Thyroid gland (tissue), 4 donors: ENCODE measurements at regions not wholly inside any gene's neighbourhood (a gene's known extent, or its start where the extent isn't known, plus 50 kb on each side); places are given as distances from the start of the nearest gene placed in this dataset.

ENCODE experiments used
- DNase-seq, 2 donors: peaks; one replicate each; pipeline ENCODE4 v3.0.0-alpha.2; 2019
- H3K27ac ChIP-seq, 3 donors: fragments of 200-600 bp; sonication (generic); 1 replicate in 2 of 3; 2 replicates in 1 of 3; pipeline ENCODE4 v1.5.1; 2016 to 2019; ENCODE audit warnings: mild to moderate bottlenecking in 1 of 3, moderate library complexity in 1 of 3
- H3K27me3 ChIP-seq: fragments of 200-600 bp; sonication (generic); one replicate; pipeline ENCODE4 v1.5.1; 2019
- H3K36me3 ChIP-seq, 2 donors: fragments of 200-600 bp; sonication (generic); one replicate each; pipeline ENCODE4 v1.5.1; 2016 to 2019
- H3K4me1 ChIP-seq, 2 donors: fragments of 200-600 bp; sonication (generic); one replicate each; pipeline ENCODE4 v1.5.1; 2017 to 2019
- H3K4me3 ChIP-seq, 3 donors: fragments of 200-600 bp; sonication (generic); replicated peaks in 1 of 3; 1 replicate in 2 of 3; 2 replicates in 1 of 3; pipeline ENCODE4 v1.5.1; 2016; ENCODE audit warnings: mild to moderate bottlenecking in 1 of 3
- H3K9me3 ChIP-seq: fragments of 200-600 bp; sonication (generic); one replicate; pipeline ENCODE4 v1.5.1; 2017
- CTCF ChIP-seq, 6 experiments: fragments of 200-600 bp in 3 of 6; fragments of 450-650 bp in 3 of 6; sonication (generic) in 3 of 6; IDR thresholded peaks; one replicate each; pipeline ENCODE4 v1.5.1; 2016 to 2019; ENCODE audit warnings: antibody characterized with exemption in 6 of 6, mild to moderate bottlenecking in 2 of 6, inconsistent platforms in 1 of 6, moderate library complexity in 1 of 6
- POLR2A ChIP-seq, 2 donors: fragments of 450-650 bp; IDR thresholded peaks; one replicate each; pipeline ENCODE4 v1.6.1; 2017; ENCODE audit warnings: antibody characterized with exemption in 2 of 2, mild to moderate bottlenecking in 2 of 2, moderate library complexity in 1 of 2
- WGBS, 2 donors: methylation state at CpG; one replicate each; pipeline ENCODE4 v1.1.5; 2017; 5-methylcytosine and 5-hydroxymethylcytosine counted together
- intact Hi-C: fragments of 100-400 bp; cut with DNase I; formaldehyde crosslinking; loops from one replicate; pipeline ENCODE4 v1.15.1; 2023

- Histone ChIP-seq H3K27me3 (no peaks in the 10 kb centered on the region), H3K9me3 (no peaks in the 10 kb centered on the region), H3K27ac (no peak overlapping the region), H3K4me3 (no peak overlapping the region), H3K4me1 (peaks cover 10 to 15% of the 10 kb centered on the region in 2 donors), H3K36me3 (no peaks in the 10 kb centered on the region)
- intact Hi-C loops, result no loop called here
- 80 to 85% methylated on average over 4 of the region's 4 CpGs for WGBS, 2 donors
- TF ChIP-seq CTCF (IDR thresholded peaks at IDR 0.05) (no peak), POLR2A (IDR thresholded peaks at IDR 0.05) (no peak)
- DNase-seq, result no peak
Measured at GRCh38 chr18:32607816-32608215, 137.1 kb upstream of the GAREM1 start.

GRCh38 chr18:32598144-32598543 lies 127.5 kb upstream of the GAREM1 start:
- H3K27me3 ChIP-seq, result no peaks in the 10 kb centered on the region
- 90 to 92% methylated on average over 3 of the region's 3 CpGs for WGBS, 2 donors
- H3K27ac ChIP-seq, result no peak overlapping the region
- intact Hi-C loops, result no loop called here
- no peaks in the 10 kb centered on the region for H3K9me3 ChIP-seq
- H3K4me1 ChIP-seq, result no peaks in the 10 kb centered on the region
- no peak for DNase-seq
- H3K4me3 ChIP-seq, result no peak overlapping the region
- no peak for TF ChIP-seq POLR2A (IDR thresholded peaks at IDR 0.05)
- H3K36me3 ChIP-seq, result no peaks in the 10 kb centered on the region

GRCh38 chr18:32596501-32596900 lies 125.8 kb upstream of the GAREM1 start:
- 46 to 49% methylated on average over 2 of the region's 2 CpGs for WGBS, 2 donors
- Histone ChIP-seq H3K9me3 (no peaks in the 10 kb centered on the region), H3K27me3 (no peaks in the 10 kb centered on the region), H3K36me3 (no peaks in the 10 kb centered on the region), H3K27ac (no peak overlapping the region), H3K4me3 (no peak overlapping the region), H3K4me1 (no peaks in the 10 kb centered on the region)
- intact Hi-C loops, result no loop called here
- TF ChIP-seq CTCF (IDR thresholded peaks at IDR 0.05) (no peak), POLR2A (IDR thresholded peaks at IDR 0.05) (no peak)
- DNase-seq, result no peak

- Histone ChIP-seq H3K4me3 (no peak overlapping the region), H3K36me3 (no peaks in the 10 kb centered on the region), H3K27me3 (no peaks in the 10 kb centered on the region), H3K9me3 (no peaks in the 10 kb centered on the region), H3K27ac (no peak overlapping the region), H3K4me1 (no peaks in the 10 kb centered on the region)
- 60 to 73% methylated on average over 3 of the region's 3 CpGs for WGBS, 2 donors
- no peak for TF ChIP-seq POLR2A (IDR thresholded peaks at IDR 0.05)
- no peak for TF ChIP-seq CTCF (IDR thresholded peaks at IDR 0.05)
- no peak for DNase-seq
- intact Hi-C loops, result no loop called here
Measured at GRCh38 chr18:32595832-32596231, 125.2 kb upstream of the GAREM1 start.

- no peak overlapping the region for H3K27ac ChIP-seq
- WGBS, 2 donors, result 91 to 98% methylated on average over 5 of the region's 5 CpGs
- intact Hi-C loops, result no loop called here
- no peaks in the 10 kb centered on the region for H3K9me3 ChIP-seq
- no peak for DNase-seq
- no peaks in the 10 kb centered on the region for H3K27me3 ChIP-seq
- TF ChIP-seq POLR2A (IDR thresholded peaks at IDR 0.05) (no peak), CTCF (IDR thresholded peaks at IDR 0.05) (no peak)
- H3K4me1 ChIP-seq, result no peaks in the 10 kb centered on the region
- no peak overlapping the region for H3K4me3 ChIP-seq
- H3K36me3 ChIP-seq, result no peaks in the 10 kb centered on the region
Measured at GRCh38 chr18:32588191-32588590, 117.5 kb upstream of the GAREM1 start.

- no peaks in the 10 kb centered on the region for H3K9me3 ChIP-seq
- WGBS, 2 donors, result 90 to 95% methylated on average over 1 of the region's 1 CpG
- H3K4me3 ChIP-seq, result no peak overlapping the region
- H3K27me3 ChIP-seq, result no peaks in the 10 kb centered on the region
- DNase-seq, result no peak
- no peaks in the 10 kb centered on the region for H3K36me3 ChIP-seq
- H3K27ac ChIP-seq, result no peak overlapping the region
- TF ChIP-seq POLR2A (IDR thresholded peaks at IDR 0.05), result no peak
- TF ChIP-seq CTCF (IDR thresholded peaks at IDR 0.05), result no peak
- intact Hi-C loops, result no loop called here
- H3K4me1 ChIP-seq, result peaks cover 3 to 4% of the 10 kb centered on the region in 2 donors
Measured at GRCh38 chr18:32583431-32583830, 112.7 kb upstream of the GAREM1 start.
